GM18870 (cell line): ENCODE measurements at regions not wholly inside any gene's neighbourhood (a gene's known extent, or its start where the extent isn't known, plus 50 kb on each side); places are given as distances from the start of the nearest gene placed in this dataset.
A peak's percentile ranks its signal among the peaks of the same experiment; 100 is the strongest.

Source experiments
- ATAC-seq: cut with Tn5 transposase; IDR thresholded peaks from one replicate; pipeline ENCODE4 v1.9.1; 2021; ENCODE audit warnings: moderate library complexity; ENCODE audit not compliant: unreplicated experiment

DNA sequence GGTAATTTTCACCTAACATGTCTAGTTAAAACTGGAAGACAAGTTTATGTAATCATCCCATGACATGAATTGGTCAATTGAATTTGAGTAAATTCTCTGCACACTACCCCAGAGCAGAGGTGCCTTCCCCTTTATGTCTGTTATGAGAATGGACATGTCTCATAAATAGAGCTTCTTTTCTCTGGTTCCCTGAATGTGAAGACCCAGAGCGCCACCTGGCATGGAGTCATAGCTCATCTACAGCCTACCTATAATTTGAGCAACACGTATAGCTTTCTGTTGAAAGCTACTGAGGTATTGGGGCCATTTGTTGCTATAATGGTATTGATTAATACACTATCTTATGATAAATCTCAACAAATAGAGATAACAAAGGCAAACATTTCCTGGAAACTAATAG, 626.5 kb upstream of the GALNTL6 start:
- no peak for ATAC-seq

DNA sequence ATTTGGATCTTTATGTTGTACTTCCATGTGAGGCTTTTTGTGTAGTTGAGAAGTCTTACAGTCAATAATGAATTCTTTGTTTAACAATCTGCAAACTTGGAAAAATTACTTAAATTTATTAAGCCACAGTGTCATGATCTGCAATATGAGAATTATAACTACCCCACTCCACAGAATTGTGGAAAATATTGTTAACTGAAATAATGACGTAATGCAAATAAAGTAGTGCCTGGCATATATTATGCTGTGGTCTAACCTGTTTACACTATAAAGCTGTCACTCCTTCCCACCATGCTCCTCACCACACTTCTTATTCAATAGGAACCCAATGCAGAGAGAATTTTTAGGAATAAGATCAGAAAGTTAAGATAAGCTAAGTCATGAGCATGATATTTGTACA, 632.1 kb upstream of the GALNTL6 start:
- ATAC-seq, result no peak

GRCh38 chr4:171170671-171171070, 642.5 kb upstream of the GALNTL6 start:
- no peak for ATAC-seq

GRCh38 chr4:171169396-171169795, 643.8 kb upstream of the GALNTL6 start:
- no peak for ATAC-seq

- ATAC-seq, result no peak
These were observed 650.7 kb upstream of the GALNTL6 start for GRCh38 chr4:171162478-171162877.

GRCh38 chr4:171157462-171158082, 655.6 kb upstream of the GALNTL6 start:
- no peak for ATAC-seq

DNA sequence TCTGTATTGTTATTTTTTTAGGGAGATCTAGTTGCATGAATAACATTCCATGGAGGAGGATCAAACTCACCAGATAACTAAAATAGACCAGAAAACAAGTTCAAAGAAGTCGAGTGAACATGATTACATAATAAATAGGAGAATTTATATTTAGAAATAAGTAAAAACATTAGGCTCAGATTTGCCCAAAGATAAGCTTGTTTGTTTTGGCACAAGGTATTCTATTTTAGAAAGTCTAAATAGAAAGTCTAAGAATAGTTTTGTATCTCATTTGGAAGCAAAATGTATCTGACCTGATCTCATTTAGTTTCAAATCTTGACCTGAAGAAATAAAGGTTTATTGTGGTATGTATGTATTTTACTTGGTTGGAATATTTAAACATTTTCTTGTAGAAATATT, 670.6 kb upstream of the GALNTL6 start:
- no peak for ATAC-seq

GRCh38 chr4:171142045-171142444, 671.2 kb upstream of the GALNTL6 start:
- ATAC-seq, result no peak

- peak; percentile 60 for ATAC-seq
These were observed 682.9 kb upstream of the GALNTL6 start for GRCh38 chr4:171130256-171130801.

- no peak for ATAC-seq
These were observed 695.1 kb upstream of the GALNTL6 start for GRCh38 chr4:171118091-171118490.

- ATAC-seq, result no peak
These were observed 695.7 kb upstream of the GALNTL6 start for GRCh38 chr4:171117457-171117856.

DNA sequence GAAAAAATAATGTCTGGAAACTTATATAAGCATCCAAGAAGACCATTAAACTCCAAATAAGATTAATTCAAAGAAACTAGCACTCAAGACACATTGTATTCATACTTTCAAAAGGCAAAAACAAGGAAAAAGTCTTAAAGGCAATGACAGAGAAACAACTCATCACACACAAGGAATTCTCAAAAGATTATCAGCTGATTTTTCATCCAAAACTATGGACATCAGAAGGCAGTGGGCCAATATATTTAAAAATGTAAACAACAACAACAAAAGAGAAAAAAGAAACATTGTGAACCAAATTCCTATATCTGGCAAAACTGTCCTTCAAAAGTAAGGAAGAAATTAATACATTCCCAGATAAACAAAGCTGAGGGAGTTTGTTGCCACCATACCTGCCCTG, 711.4 kb upstream of the GALNTL6 start:
- ATAC-seq, result no peak

DNA sequence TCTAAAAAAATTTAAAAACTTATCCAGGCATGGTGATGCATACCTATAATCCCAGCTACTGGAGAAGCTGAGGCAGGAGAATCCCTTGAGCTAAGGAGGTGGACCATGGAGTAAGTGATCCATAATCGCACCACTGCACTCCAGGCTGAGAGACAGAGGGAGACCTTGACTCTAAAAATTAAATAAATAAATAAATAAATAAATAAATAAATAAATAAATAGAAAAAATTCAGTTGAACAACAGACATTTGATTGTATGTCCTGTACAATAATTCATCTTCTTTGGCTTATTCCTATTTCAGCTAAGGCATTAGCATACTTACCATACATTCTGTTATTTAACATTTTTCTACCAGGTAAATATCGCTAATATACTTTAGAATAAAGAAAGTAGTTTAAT, 726.1 kb upstream of the GALNTL6 start:
- ATAC-seq, result no peak

DNA sequence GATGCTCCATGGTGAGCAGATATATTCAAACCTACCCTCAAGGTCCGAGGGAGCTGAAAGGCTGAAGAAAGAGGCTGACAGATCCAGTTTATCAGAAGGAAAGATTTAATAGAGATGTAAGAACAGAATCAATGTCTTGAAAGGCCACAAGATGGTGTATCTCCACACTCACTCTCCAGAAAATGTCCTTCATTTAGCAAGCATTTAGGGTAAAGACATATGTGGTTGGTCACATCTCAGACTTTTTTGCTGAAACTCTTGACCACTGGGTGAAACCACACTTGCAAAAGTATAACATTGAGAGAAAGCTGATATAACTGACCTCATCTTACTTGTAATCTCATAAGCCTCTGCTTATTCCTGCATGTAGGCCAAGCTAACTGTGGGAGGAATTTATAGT, 745.8 kb upstream of the GALNTL6 start:
- no peak for ATAC-seq

DNA sequence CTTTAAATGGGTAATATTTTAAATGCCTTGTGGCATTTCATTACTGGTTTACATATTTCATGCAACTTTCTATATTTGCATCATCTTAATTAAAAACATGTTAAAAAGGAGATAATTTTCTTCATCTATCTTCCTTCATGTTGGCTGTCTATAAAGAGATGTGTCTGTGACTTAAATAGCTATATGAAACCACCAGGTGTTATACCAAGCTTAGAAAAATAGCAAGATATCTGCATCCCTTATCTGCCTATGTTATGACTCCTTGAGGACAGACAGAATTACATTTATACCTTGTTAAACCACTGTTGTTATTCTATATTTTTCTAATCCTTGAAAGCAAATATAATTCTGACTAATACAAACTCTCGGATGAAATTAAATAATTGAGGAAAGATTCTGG, 763.8 kb upstream of the GALNTL6 start:
- no peak for ATAC-seq

DNA sequence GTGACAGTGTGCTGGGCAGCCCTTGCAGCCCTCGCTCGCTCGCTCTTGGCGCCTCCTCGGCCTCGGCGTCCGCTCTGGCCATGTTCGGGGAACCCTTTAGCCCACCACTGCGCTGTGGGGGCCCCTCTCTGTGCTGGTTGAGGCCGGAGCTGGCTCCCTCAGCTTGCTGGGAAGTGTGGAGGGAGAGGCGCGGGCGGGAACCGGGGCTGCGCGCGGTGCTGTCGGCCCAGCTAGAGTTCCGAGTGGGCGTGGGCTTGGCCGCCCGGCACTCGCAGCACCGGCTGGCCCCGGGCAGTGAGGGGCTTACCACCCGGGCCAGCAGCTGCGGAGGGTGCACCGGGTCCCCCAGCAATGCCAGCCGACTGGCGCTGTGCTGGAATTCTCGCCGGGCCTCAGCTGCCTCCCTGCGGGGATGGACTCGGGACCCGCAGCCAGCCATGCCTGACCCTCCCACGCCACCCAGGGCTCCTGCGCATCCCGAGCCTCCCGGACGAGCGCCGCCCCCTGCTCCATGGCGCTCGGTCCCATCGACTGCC, 770.1 kb upstream of the GALNTL6 start:
- ATAC-seq, result no peak

- no peak for ATAC-seq
These were observed 777.3 kb upstream of the GALNTL6 start for GRCh38 chr4:171035909-171036308.

DNA sequence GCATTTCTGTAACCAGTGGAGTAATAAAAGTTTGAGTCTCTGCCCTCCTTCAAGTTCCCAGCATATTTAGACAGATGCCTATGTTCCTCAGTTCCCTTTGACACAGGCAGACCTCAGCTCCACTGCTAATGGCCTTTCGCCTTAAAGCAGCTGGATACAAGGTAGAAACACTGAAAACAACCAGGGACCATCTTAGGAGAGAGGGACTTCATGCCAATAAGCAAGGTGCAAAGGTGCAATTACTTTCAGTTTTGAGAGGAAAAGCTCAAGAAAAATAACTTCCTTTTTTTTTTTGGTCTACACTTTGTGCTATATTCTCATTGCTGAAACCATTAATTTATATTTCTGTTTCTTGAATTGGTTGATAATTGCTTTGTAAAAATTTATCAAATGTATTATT, 781.9 kb upstream of the GALNTL6 start:
- ATAC-seq, result no peak

- no peak for ATAC-seq
These were observed 787.4 kb upstream of the GALNTL6 start for GRCh38 chr4:171025776-171026175.

- no peak for ATAC-seq
These were observed 787.9 kb upstream of the GALNTL6 start for GRCh38 chr4:171025343-171025742.

GRCh38 chr4:171024720-171025303, 788.4 kb upstream of the GALNTL6 start:
- no peak for ATAC-seq

- ATAC-seq, result no peak
These were observed 790.4 kb upstream of the GALNTL6 start for GRCh38 chr4:171022824-171023230.

- no peak for ATAC-seq
These were observed 795.6 kb upstream of the GALNTL6 start for GRCh38 chr4:171017593-171017992.
